K562 (cell line): ENCODE measurements at regions not wholly inside any gene's neighbourhood (a gene's known extent, or its start where the extent isn't known, plus 50 kb on each side); places are given as distances from the start of the nearest gene placed in this dataset.

Source experiments
- ATAC-seq: fragments of 200-7000 bp; cut with Tn5 transposase; 3 replicates; pipeline ENCODE4 v1.9.1; 2020; ENCODE audit warnings: moderate library complexity
- BruUV-seq: library from RNA; stranded (reverse); fragments of 400-500 nt; replicated peaks from 2 replicates; lab custom pipeline; 2021; lab: Mats Ljungman, UMichigan
- CTCF ChIA-PET: fragments of 300-600 bp; formaldehyde crosslinking; extraction: SDS; loops from one replicate; lab custom pipeline; 2021; ENCODE audit warnings: low intra/inter-chr PET ratio; lab: Yijun Ruan, JAX
- POLR2A ChIA-PET: fragments of 300-600, 350-650 bp; sonication (Branson Sonifier 250); formaldehyde crosslinking; extraction: SDS; loops from one replicate; lab custom pipeline; 2021; ENCODE audit warnings: antibody characterized with exemption, inconsistent platforms; lab: Yijun Ruan, JAX
- DNase-seq, 4 experiments: peaks; one replicate each; pipeline versions ENCODE4 v3.0.0 to v3.0.0-alpha.2; 2011 to 2018; ENCODE audit warnings: low spot score in 3 of 4, mixed read lengths in 3 of 4; ENCODE audit errors: extremely low read depth in 1 of 4
- FAIRE-seq: peaks from 2 replicates; lab custom pipeline; 2011; peaks lifted over from hg19 to GRCh38; lab: Jason Lieb, UNC
- H2AFZ ChIP-seq: 2 replicates; pipeline ENCODE4 v1.6.0; 2011; ENCODE audit warnings: low read depth, low read length, control low read depth, inconsistent platforms
- H3K27ac ChIP-seq: fragments of 200-600 bp; 3 replicates; pipeline ENCODE4 v1.8.0; 2011; ENCODE audit warnings: low read depth, mild to moderate bottlenecking, control low read depth, inconsistent platforms, low read length, moderate library complexity, mixed read lengths; ENCODE audit errors: extremely low read depth
- H3K27me3 ChIP-seq, 2 experiments: fragments of 300-600 bp in 1 of 2; 2 replicates in 1 of 2; 3 replicates in 1 of 2; pipeline versions ENCODE4 v1.6.0 to v1.8.0; 2011; ENCODE audit warnings: inconsistent platforms in 2 of 2, low read length in 2 of 2, mild to moderate bottlenecking in 1 of 2, mixed read lengths in 1 of 2, moderate library complexity in 1 of 2; ENCODE audit not compliant: control insufficient read depth in 2 of 2, insufficient read depth in 2 of 2
- H3K36me3 ChIP-seq: fragments of 300-600 bp; 3 replicates; pipeline ENCODE4 v1.8.0; 2011; ENCODE audit warnings: mild to moderate bottlenecking, low read length, inconsistent platforms; ENCODE audit not compliant: control insufficient read depth, insufficient read depth
- H3K4me1 ChIP-seq, 2 experiments: fragments of 200-600 bp in 1 of 2; replicated peaks in 1 of 2; 2 replicates in 1 of 2; 3 replicates in 1 of 2; pipeline versions ENCODE4 v1.5.1 to v1.8.0; 2011; ENCODE audit warnings: inconsistent platforms in 2 of 2, low read length in 2 of 2, mild to moderate bottlenecking in 1 of 2, mixed read lengths in 1 of 2, moderate library complexity in 1 of 2; ENCODE audit not compliant: control insufficient read depth in 2 of 2, insufficient read depth in 2 of 2
- H3K4me2 ChIP-seq: 2 replicates; pipeline ENCODE4 v1.6.1; 2011; ENCODE audit warnings: low read length, control low read depth, inconsistent platforms, mixed read lengths; ENCODE audit not compliant: insufficient read depth
- H3K4me3 ChIP-seq: fragments of 200-600 bp; sonication (generic), shearing (Covaris generic); 2 replicates; pipeline ENCODE4 v1.5.1; 2016; ENCODE audit warnings: control low read depth, inconsistent platforms
- H3K79me2 ChIP-seq: fragments of 200-600 bp; 3 replicates; pipeline ENCODE4 v1.8.0; 2011; ENCODE audit warnings: low read length, inconsistent platforms; ENCODE audit not compliant: control insufficient read depth, insufficient read depth
- H3K9ac ChIP-seq, 2 experiments: 2 replicates each; pipeline versions ENCODE4 v1.6.0 to v1.6.1; 2011; ENCODE audit warnings: low read depth in 2 of 2, low read length in 2 of 2, control low read depth in 1 of 2, inconsistent platforms in 1 of 2, mild to moderate bottlenecking in 1 of 2, mixed read lengths in 1 of 2; ENCODE audit not compliant: insufficient read depth in 1 of 2
- H3K9me1 ChIP-seq: one replicate; pipeline ENCODE4 v1.6.0; 2011; ENCODE audit warnings: inconsistent platforms, mild to moderate bottlenecking, low read length, moderate library complexity; ENCODE audit not compliant: control insufficient read depth, insufficient read depth
- H3K9me3 ChIP-seq: replicated peaks from 2 replicates; pipeline ENCODE4 v1.5.1; 2011; ENCODE audit warnings: low read depth, low read length, inconsistent platforms; ENCODE audit not compliant: control insufficient read depth, insufficient read depth
- H4K20me1 ChIP-seq: replicated peaks from 2 replicates; pipeline ENCODE4 v1.6.1; 2011; ENCODE audit warnings: low read length, inconsistent platforms, mixed read lengths; ENCODE audit not compliant: control insufficient read depth, insufficient read depth
- CGGBP1 ChIP-seq: fragments of 250-450 bp; sonication (Bioruptor Pico); IDR thresholded peaks from 2 replicates; pipeline ENCODE4 v1.9.0; 2021; ENCODE audit warnings: mild to moderate bottlenecking
- CXXC5 ChIP-seq: fragments of 250-450 bp; sonication (Bioruptor Pico); IDR thresholded peaks from 2 replicates; pipeline ENCODE4 v1.8.0; 2022; ENCODE audit warnings: inconsistent platforms, mild to moderate bottlenecking, moderate library complexity
- E2F8 ChIP-seq: fragments of 450-650 bp; IDR thresholded peaks from 2 replicates; pipeline ENCODE4 v1.7.1; 2018; ENCODE audit warnings: mild to moderate bottlenecking, low read depth; ENCODE audit not compliant: partially characterized antibody
- NR3C1 ChIP-seq: sonication (generic); formaldehyde crosslinking; IDR thresholded peaks from 2 replicates; pipeline ENCODE4 v1.8.1; 2022; ENCODE audit warnings: missing genetic modification reagents
- RAD51 ChIP-seq: fragments of 450-650 bp; IDR thresholded peaks from 2 replicates; pipeline ENCODE4 v1.7.1; 2016; ENCODE audit warnings: low read depth, mild to moderate bottlenecking, borderline replicate concordance
- STAT5B ChIP-seq: fragments of 250-450 bp; sonication (Bioruptor Pico); IDR thresholded peaks from 2 replicates; pipeline ENCODE4 v1.8.0; 2021; ENCODE audit warnings: mild to moderate bottlenecking, inconsistent platforms
- TRIM24 ChIP-seq, 2 experiments: fragments of 450-650 bp; IDR thresholded peaks; 2 replicates each; pipeline ENCODE4 v1.6.1; 2016
- WGBS: fragments of 100-300 bp; shearing (Covaris generic); methylation state at CpG from one replicate; pipeline ENCODE4 v1.1.6; 2016; ENCODE audit warnings: low coverage, mixed read lengths; ENCODE audit not compliant: insufficient coverage; ENCODE audit errors: missing lambda C conversion rate; 5-methylcytosine and 5-hydroxymethylcytosine counted together
- in situ Hi-C: fragments of 300-500 bp; cut with MboI; formaldehyde crosslinking; loops from 4 replicates; pipeline ENCODE4 v1.15.0; 2018; ENCODE audit warnings: inconsistent platforms, mixed read lengths
- intact Hi-C: fragments of 100-400 bp; cut with micrococcal nuclease; formaldehyde crosslinking; loops from 2 replicates; pipeline ENCODE4 v1.14.2; 2022
- TF ChIP-seq, protein P1 (sequence below): fragments of 250-450 bp; sonication (Bioruptor Pico); IDR thresholded peaks from 2 replicates; pipeline ENCODE4 v1.8.0; 2021; ENCODE audit warnings: moderate library complexity, mild to moderate bottlenecking, inconsistent platforms
- TF ChIP-seq, protein P2 (sequence below), 3 experiments: fragments of 200-800 bp in 1 of 3; fragments of 250-450 bp in 1 of 3; fragments of 450-650 bp in 1 of 3; sonication (Bioruptor Pico) in 1 of 3; sonication (Bioruptor generic) in 1 of 3; formaldehyde crosslinking in 1 of 3; IDR thresholded peaks; 2 replicates each; pipeline versions ENCODE4 v1.6.1 to v1.8.0; 2016 to 2022; ENCODE audit warnings: mild to moderate bottlenecking in 2 of 3, missing genetic modification characterization in 2 of 3, missing compliant biosample characterization in 1 of 3, moderate library complexity in 1 of 3

GRCh38 chr6:14727494-14728395 lies 518.1 kb upstream of the JARID2 start (continued):
- TF ChIP-seq E2F8 (no peak), CXXC5 (peak; percentile 29)

- ChIA-PET POLR2A (interaction anchor here (0.7 to 1.5 kb wide), 5 partner anchors 8 to 178 kb away, joined by 3 to 7 read pairs (median 5); no protein-coding TSS in a partner anchor), CTCF (no interaction called here)
- Histone ChIP-seq H3K9me1 (no peaks in the 10 kb centered on the region), H3K9ac (peak overlapping the region; percentile 35 to 46; a peak in 2 of 4 replicates), H3K4me3 (no peak overlapping the region), H3K4me2 (peak overlapping the region; percentile 28), H3K79me2 (no peaks in the 10 kb centered on the region), H2AFZ (peak overlapping the region; percentile 60), H3K27ac (peak overlapping the region; percentile 68), H3K27me3 (no peaks in the 10 kb centered on the region), H3K9me3 (peaks cover 15% of the 10 kb centered on the region), H3K4me1 (peaks cover 14 to 57% of the 10 kb centered on the region in 2 experiments), H3K36me3 (no peaks in the 10 kb centered on the region), H4K20me1 (no peaks in the 10 kb centered on the region)
- ATAC-seq (peak; percentile 75), DNase-seq (peak; percentile 73 to 88 (median 80)), FAIRE-seq (peak; percentile 78)
- in situ Hi-C loops = no loop called here
- intact Hi-C loops = loop anchor here (10.0 kb wide), 1 partner anchor 516 kb away; the partner anchor contains the start of gene JARID2
- BruUV-seq = no TSS peak
- 19% methylated on average over 10 of the region's 10 CpGs for WGBS
- peak; percentile 95 to 96 for TF ChIP-seq TRIM24 (IDR thresholded peaks at IDR 0.05)
- no peak for TF ChIP-seq STAT5B (CRISPR knock-in tag)
- TF ChIP-seq RAD51 = no peak
- TF ChIP-seq, protein P1, sequence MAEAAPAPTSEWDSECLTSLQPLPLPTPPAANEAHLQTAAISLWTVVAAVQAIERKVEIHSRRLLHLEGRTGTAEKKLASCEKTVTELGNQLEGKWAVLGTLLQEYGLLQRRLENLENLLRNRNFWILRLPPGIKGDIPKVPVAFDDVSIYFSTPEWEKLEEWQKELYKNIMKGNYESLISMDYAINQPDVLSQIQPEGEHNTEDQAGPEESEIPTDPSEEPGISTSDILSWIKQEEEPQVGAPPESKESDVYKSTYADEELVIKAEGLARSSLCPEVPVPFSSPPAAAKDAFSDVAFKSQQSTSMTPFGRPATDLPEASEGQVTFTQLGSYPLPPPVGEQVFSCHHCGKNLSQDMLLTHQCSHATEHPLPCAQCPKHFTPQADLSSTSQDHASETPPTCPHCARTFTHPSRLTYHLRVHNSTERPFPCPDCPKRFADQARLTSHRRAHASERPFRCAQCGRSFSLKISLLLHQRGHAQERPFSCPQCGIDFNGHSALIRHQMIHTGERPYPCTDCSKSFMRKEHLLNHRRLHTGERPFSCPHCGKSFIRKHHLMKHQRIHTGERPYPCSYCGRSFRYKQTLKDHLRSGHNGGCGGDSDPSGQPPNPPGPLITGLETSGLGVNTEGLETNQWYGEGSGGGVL (CRISPR knock-in tag) = 0 out of 2 replicates have a peak, but pooled peaks have one; percentile 8
- no peak for TF ChIP-seq CGGBP1 (CRISPR knock-in tag)
- TF ChIP-seq, protein P2, sequence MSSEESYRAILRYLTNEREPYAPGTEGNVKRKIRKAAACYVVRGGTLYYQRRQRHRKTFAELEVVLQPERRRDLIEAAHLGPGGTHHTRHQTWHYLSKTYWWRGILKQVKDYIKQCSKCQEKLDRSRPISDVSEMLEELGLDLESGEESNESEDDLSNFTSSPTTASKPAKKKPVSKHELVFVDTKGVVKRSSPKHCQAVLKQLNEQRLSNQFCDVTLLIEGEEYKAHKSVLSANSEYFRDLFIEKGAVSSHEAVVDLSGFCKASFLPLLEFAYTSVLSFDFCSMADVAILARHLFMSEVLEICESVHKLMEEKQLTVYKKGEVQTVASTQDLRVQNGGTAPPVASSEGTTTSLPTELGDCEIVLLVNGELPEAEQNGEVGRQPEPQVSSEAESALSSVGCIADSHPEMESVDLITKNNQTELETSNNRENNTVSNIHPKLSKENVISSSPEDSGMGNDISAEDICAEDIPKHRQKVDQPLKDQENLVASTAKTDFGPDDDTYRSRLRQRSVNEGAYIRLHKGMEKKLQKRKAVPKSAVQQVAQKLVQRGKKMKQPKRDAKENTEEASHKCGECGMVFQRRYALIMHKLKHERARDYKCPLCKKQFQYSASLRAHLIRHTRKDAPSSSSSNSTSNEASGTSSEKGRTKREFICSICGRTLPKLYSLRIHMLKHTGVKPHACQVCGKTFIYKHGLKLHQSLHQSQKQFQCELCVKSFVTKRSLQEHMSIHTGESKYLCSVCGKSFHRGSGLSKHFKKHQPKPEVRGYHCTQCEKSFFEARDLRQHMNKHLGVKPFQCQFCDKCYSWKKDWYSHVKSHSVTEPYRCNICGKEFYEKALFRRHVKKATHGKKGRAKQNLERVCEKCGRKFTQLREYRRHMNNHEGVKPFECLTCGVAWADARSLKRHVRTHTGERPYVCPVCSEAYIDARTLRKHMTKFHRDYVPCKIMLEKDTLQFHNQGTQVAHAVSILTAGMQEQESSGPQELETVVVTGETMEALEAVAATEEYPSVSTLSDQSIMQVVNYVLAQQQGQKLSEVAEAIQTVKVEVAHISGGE (CRISPR knock-in tag; IDR thresholded peaks at IDR 0.05) = peak in 1 of 3 experiments; percentile 49; a peak in 1 of 6 replicates
- TF ChIP-seq NR3C1 = no peak
Measured at GRCh38 chr6:14728396-14729024, 517.4 kb upstream of the JARID2 start.
